HUES64 (cell line): ENCODE measurements at regions not wholly inside any gene's neighbourhood (a gene's known extent, or its start where the extent isn't known, plus 50 kb on each side); places are given as distances from the start of the nearest gene placed in this dataset.
"Not testable (repeated sequence)": the region's sequence is repeated elsewhere in the genome, so short reads cannot be mapped to it uniquely, and the experiment has no call there.

ENCODE experiments used
- H3K27ac ChIP-seq: 2 replicates; pipeline ENCODE4 v1.7.0; 2013; ENCODE audit warnings: low read depth, low read length, inconsistent platforms
- H3K27me3 ChIP-seq: 2 replicates; pipeline ENCODE4 v1.6.1; 2013; ENCODE audit warnings: mild to moderate bottlenecking, low read length; ENCODE audit not compliant: insufficient read depth
- H3K36me3 ChIP-seq: 2 replicates; pipeline ENCODE4 v1.6.1; 2013; ENCODE audit warnings: mild to moderate bottlenecking, low read length; ENCODE audit not compliant: insufficient read depth
- H3K4me1 ChIP-seq: 2 replicates; pipeline ENCODE4 v1.6.1; 2013; ENCODE audit warnings: mild to moderate bottlenecking, low read length, moderate library complexity; ENCODE audit not compliant: insufficient read depth
- H3K4me3 ChIP-seq: 2 replicates; pipeline ENCODE4 v1.5.1; 2013; ENCODE audit warnings: mild to moderate bottlenecking, low read length, moderate library complexity
- H3K9ac ChIP-seq: 2 replicates; pipeline ENCODE4 v1.6.1; 2013; ENCODE audit warnings: mild to moderate bottlenecking, low read depth, low read length
- H3K9me3 ChIP-seq: 2 replicates; pipeline ENCODE4 v1.6.1; 2013; ENCODE audit warnings: low read depth, low read length; ENCODE audit not compliant: insufficient read depth
- WGBS: fragments of 150-250, 120-280 bp; methylation state at CpG from one replicate; pipeline ENCODE4 v1.1.7; 2013; ENCODE audit warnings: missing lambda C conversion rate; 5-methylcytosine and 5-hydroxymethylcytosine counted together

GRCh38 chr7:81482600-81483186, 287.2 kb downstream of the HGF start:
- Histone ChIP-seq H3K4me1 (no peaks in the 10 kb centered on the region), H3K36me3 (no peaks in the 10 kb centered on the region), H3K9me3 (no peaks in the 10 kb centered on the region), H3K27me3 (no peaks in the 10 kb centered on the region), H3K9ac (no peak overlapping the region), H3K4me3 (no peak overlapping the region), H3K27ac (no peak overlapping the region)
- WGBS = 20% methylated on average over 1 of the region's 2 CpGs

- Histone ChIP-seq H3K9me3 (no peaks in the 10 kb centered on the region), H3K4me3 (no peak overlapping the region), H3K36me3 (no peaks in the 10 kb centered on the region), H3K4me1 (no peaks in the 10 kb centered on the region), H3K9ac (no peak overlapping the region), H3K27me3 (no peaks in the 10 kb centered on the region), H3K27ac (no peak overlapping the region)
- WGBS = 91% methylated on average over 5 of the region's 5 CpGs
Measured at GRCh38 chr7:81478664-81479063, 291.2 kb downstream of the HGF start.

GRCh38 chr7:81478201-81478600, 291.6 kb downstream of the HGF start:
- 90% methylated on average over 3 of the region's 3 CpGs for WGBS
- H3K27ac ChIP-seq, H3K27me3 ChIP-seq, H3K4me1 ChIP-seq, H3K36me3 ChIP-seq, H3K4me3 ChIP-seq, H3K9me3 ChIP-seq, H3K9ac ChIP-seq: not testable (repeated sequence)

- Histone ChIP-seq H3K9me3 (no peaks in the 10 kb centered on the region), H3K27me3 (no peaks in the 10 kb centered on the region), H3K36me3 (no peaks in the 10 kb centered on the region), H3K27ac (no peak overlapping the region), H3K9ac (no peak overlapping the region), H3K4me1 (no peaks in the 10 kb centered on the region), H3K4me3 (no peak overlapping the region)
- 95% methylated on average over 6 of the region's 6 CpGs for WGBS
Measured at GRCh38 chr7:81473236-81473635, 296.6 kb downstream of the HGF start.

GRCh38 chr7:81470724-81471379, 299.0 kb downstream of the HGF start:
- H3K27ac ChIP-seq = no peak overlapping the region
- H3K27me3 ChIP-seq = no peaks in the 10 kb centered on the region
- H3K4me3 ChIP-seq = no peak overlapping the region
- 87% methylated on average over 6 of the region's 6 CpGs for WGBS
- H3K9ac ChIP-seq = no peak overlapping the region
- H3K36me3 ChIP-seq = no peaks in the 10 kb centered on the region
- no peaks in the 10 kb centered on the region for H3K4me1 ChIP-seq
- no peaks in the 10 kb centered on the region for H3K9me3 ChIP-seq

- no peaks in the 10 kb centered on the region for H3K36me3 ChIP-seq
- H3K4me1 ChIP-seq = no peaks in the 10 kb centered on the region
- H3K9ac ChIP-seq = no peak overlapping the region
- no peak overlapping the region for H3K27ac ChIP-seq
- no peaks in the 10 kb centered on the region for H3K27me3 ChIP-seq
- WGBS = 41% methylated on average over 8 of the region's 9 CpGs
- H3K9me3 ChIP-seq = no peaks in the 10 kb centered on the region
- no peak overlapping the region for H3K4me3 ChIP-seq
Measured at GRCh38 chr7:81469869-81470723, 299.8 kb downstream of the HGF start.

DNA sequence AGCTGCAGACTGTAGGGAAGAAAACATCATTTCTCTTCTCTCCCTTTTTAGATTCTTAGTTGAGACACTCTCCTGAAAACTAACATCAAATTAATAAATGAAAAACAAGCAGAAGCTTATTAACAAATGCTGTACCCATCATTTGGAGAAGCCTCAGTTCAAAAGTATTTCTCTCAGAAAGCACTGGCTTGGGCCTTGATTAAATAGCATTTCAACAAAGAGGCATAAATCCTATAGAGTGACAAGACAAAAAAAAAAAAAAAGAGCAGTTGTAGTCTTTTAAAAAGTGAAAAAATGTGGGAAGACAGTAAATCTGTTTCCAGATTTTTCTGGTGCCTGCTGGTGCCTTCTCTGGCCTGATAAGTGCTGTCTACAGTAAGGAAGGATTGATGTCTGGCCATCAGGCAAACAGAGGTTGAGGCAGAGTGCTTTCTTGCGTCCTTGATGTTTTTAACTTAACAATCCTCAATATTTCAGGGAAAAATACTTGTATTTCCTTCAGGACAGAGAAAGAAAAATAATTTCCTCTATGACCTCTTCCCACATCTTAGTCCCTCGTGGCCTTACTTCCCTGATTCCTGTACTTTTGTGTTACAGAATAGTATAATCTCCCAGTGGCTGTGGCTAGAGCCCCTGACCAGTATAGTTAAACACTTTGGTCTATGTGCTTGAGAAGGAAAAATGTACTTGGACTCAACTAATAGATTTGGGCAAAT, 300.5 kb downstream of the HGF start:
- no peaks in the 10 kb centered on the region for H3K27me3 ChIP-seq
- 100% methylated on average over 1 of the region's 2 CpGs for WGBS

DNA sequence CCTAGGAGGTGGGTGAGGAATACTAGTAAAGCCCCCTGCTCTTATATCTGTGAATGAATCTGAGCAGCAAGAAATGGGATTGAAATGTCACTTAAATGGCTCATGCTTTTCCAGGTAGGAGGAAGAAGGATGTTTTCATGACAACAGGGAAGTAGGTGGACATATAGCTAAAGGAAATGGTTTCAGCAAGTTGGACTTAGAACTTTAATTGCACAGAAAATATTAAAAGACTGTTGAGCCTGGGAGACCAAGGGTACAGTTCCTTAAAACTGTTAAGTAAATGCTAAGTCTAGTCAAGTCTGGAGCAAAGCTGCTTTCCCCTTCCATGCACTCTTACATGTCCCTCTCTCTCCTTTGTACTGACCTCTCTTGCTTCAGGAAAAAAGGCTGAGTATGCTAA, 301.3 kb downstream of the HGF start:
- H3K27ac ChIP-seq = no peak overlapping the region
- no peaks in the 10 kb centered on the region for H3K4me1 ChIP-seq

More for the DNA sequence above, 300.5 kb downstream of the HGF start:
- Histone ChIP-seq H3K36me3 (no peaks in the 10 kb centered on the region), H3K4me1 (no peaks in the 10 kb centered on the region), H3K9ac (no peak overlapping the region), H3K9me3 (no peaks in the 10 kb centered on the region), H3K4me3 (no peak overlapping the region), H3K27ac (no peak overlapping the region)

GRCh38 chr7:81467964-81468363, 301.9 kb downstream of the HGF start:
- no peaks in the 10 kb centered on the region for H3K36me3 ChIP-seq
- H3K4me1 ChIP-seq = no peaks in the 10 kb centered on the region
- H3K9ac ChIP-seq = no peak overlapping the region
- no peaks in the 10 kb centered on the region for H3K9me3 ChIP-seq
- 100% methylated on average over 4 of the region's 4 CpGs for WGBS
- H3K27me3 ChIP-seq = no peaks in the 10 kb centered on the region
- no peak overlapping the region for H3K27ac ChIP-seq
- no peak overlapping the region for H3K4me3 ChIP-seq

More for the DNA sequence above, 301.3 kb downstream of the HGF start:
- Histone ChIP-seq H3K27me3 (no peaks in the 10 kb centered on the region), H3K9me3 (no peaks in the 10 kb centered on the region), H3K9ac (no peak overlapping the region), H3K36me3 (no peaks in the 10 kb centered on the region), H3K4me3 (no peak overlapping the region)

DNA sequence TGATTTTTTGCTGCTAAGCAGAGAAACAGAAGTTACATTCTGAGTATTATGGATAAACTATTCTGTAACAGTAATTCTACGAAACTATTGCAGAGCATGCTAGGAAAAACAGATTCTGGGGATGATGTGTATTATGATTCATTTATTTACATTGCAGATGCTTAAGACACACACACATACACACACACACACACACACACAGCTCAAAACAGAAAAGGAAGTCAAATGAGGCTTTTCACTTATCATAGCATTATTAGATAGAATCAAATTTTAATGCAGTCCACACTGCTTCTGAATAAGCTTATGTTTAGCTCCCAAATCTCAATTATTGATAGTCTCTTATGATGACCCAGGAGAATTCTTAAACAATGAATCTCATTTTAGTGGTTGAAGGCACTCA, 307.2 kb downstream of the HGF start:
- Histone ChIP-seq H3K27me3 (no peaks in the 10 kb centered on the region), H3K4me1 (no peaks in the 10 kb centered on the region), H3K9me3 (no peaks in the 10 kb centered on the region), H3K36me3 (no peaks in the 10 kb centered on the region), H3K4me3 (no peak overlapping the region), H3K27ac (no peak overlapping the region), H3K9ac (no peak overlapping the region)
- WGBS = 100% methylated on average over 1 of the region's 1 CpG
